SK-N-SH (cell line): ENCODE measurements at regions not wholly inside any gene's neighbourhood (a gene's known extent, or its start where the extent isn't known, plus 50 kb on each side); places are given as distances from the start of the nearest gene placed in this dataset.

Source experiments
- CTCF ChIA-PET: fragments of 300-600, 350-600 bp; formaldehyde crosslinking; extraction: SDS; loops from one replicate; lab custom pipeline; 2021; lab: Yijun Ruan, JAX
- POLR2A ChIA-PET: fragments of 350-600 bp; sonication (Branson Sonifier 250); formaldehyde crosslinking; extraction: SDS; loops from one replicate; lab custom pipeline; 2020; ENCODE audit warnings: antibody characterized with exemption, inconsistent platforms; lab: Yijun Ruan, JAX
- DNase-seq: peaks from one replicate; pipeline ENCODE4 v3.0.0; 2012
- H2AFZ ChIP-seq: fragments of 200-600 bp; sonication (generic); 2 replicates; pipeline ENCODE4 v1.8.1; 2016; ENCODE audit warnings: antibody characterized with exemption, mild to moderate bottlenecking, low read depth
- H3F3A ChIP-seq: fragments of 200-600 bp; sonication (generic); replicated peaks from 2 replicates; pipeline ENCODE3; 2016; ENCODE audit warnings: antibody characterized with exemption, mild to moderate bottlenecking; ENCODE audit not compliant: insufficient read depth
- H3K27ac ChIP-seq, 2 experiments: fragments of 200-500 bp in 1 of 2; fragments of 200-600 bp in 1 of 2; sonication (Bioruptor generic) in 1 of 2; sonication (generic), shearing (Covaris generic) in 1 of 2; 2 replicates each; pipeline versions ENCODE4 v1.5.1 to v1.6.1; 2014 to 2016; ENCODE audit warnings: low read depth in 2 of 2, inconsistent platforms in 1 of 2, low read length in 1 of 2, mild to moderate bottlenecking in 1 of 2, mixed read lengths in 1 of 2
- H3K27me3 ChIP-seq: fragments of 200-600 bp; sonication (generic), shearing (Covaris generic); 2 replicates; pipeline ENCODE4 v1.6.1; 2016; ENCODE audit warnings: mixed run types; ENCODE audit not compliant: insufficient read depth
- H3K36me3 ChIP-seq, 2 experiments: fragments of 200-500 bp in 1 of 2; fragments of 200-600 bp in 1 of 2; sonication (Bioruptor generic) in 1 of 2; sonication (generic) in 1 of 2; replicated peaks in 1 of 2; 2 replicates each; pipeline versions ENCODE3 to v1.5.1; 2014 to 2016; ENCODE audit warnings: low read length in 1 of 2, mild to moderate bottlenecking in 1 of 2; ENCODE audit not compliant: insufficient read depth in 2 of 2, control insufficient read depth in 1 of 2
- H3K4me1 ChIP-seq, 2 experiments: fragments of 200-500 bp in 1 of 2; fragments of 200-600 bp in 1 of 2; sonication (Bioruptor generic) in 1 of 2; sonication (generic), shearing (Covaris generic) in 1 of 2; 2 replicates each; pipeline versions ENCODE4 v1.5.1 to v1.6.1; 2014 to 2016; ENCODE audit warnings: low read depth in 1 of 2, low read length in 1 of 2, mixed run types in 1 of 2; ENCODE audit not compliant: insufficient read depth in 2 of 2, control insufficient read depth in 1 of 2
- H3K4me2 ChIP-seq: fragments of 200-600 bp; sonication (generic), shearing (Covaris generic); 2 replicates; pipeline ENCODE4 v1.6.1; 2017; ENCODE audit warnings: mixed run types
- H3K4me3 ChIP-seq, 2 experiments: fragments of 200-500 bp in 1 of 2; fragments of 200-600 bp in 1 of 2; sonication (Bioruptor generic) in 1 of 2; sonication (generic), shearing (Covaris generic) in 1 of 2; 2 replicates each; pipeline versions ENCODE4 v1.5.1 to v1.8.1; 2014 to 2016; ENCODE audit warnings: low read depth in 2 of 2, inconsistent platforms in 1 of 2, low read length in 1 of 2, mild to moderate bottlenecking in 1 of 2, mixed read lengths in 1 of 2, moderate library complexity in 1 of 2
- H3K79me2 ChIP-seq: fragments of 200-600 bp; sonication (generic); 2 replicates; pipeline ENCODE4 v1.8.1; 2017; ENCODE audit warnings: mild to moderate bottlenecking; ENCODE audit not compliant: insufficient read depth
- H3K9ac ChIP-seq: fragments of 200-600 bp; sonication (generic); 2 replicates; pipeline ENCODE4 v1.6.1; 2017; ENCODE audit warnings: mixed run types
- H3K9me2 ChIP-seq: fragments of 200-600 bp; sonication (generic); 2 replicates; pipeline ENCODE4 v1.6.1; 2017; ENCODE audit warnings: mixed run types
- H3K9me3 ChIP-seq: fragments of 200-600 bp; sonication (generic); 2 replicates; pipeline ENCODE4 v1.6.1; 2017; ENCODE audit warnings: mixed run types, mild to moderate bottlenecking, moderate library complexity
- H4K20me1 ChIP-seq: fragments of 200-600 bp; sonication (generic); 2 replicates; pipeline ENCODE4 v1.6.1; 2017; ENCODE audit warnings: mild to moderate bottlenecking, mixed run types; ENCODE audit not compliant: insufficient read depth
- EP300 ChIP-seq, 2 experiments: IDR thresholded peaks; 2 replicates each; pipeline versions ENCODE4 v1.4.0 to v1.6.1; 2012; ENCODE audit warnings: borderline replicate concordance in 1 of 2, low read depth in 1 of 2, low read length in 1 of 2
- FOSL2 ChIP-seq: IDR thresholded peaks from 2 replicates; pipeline ENCODE4 v1.4.0; 2012; ENCODE audit warnings: low read depth, mild to moderate bottlenecking, moderate library complexity, borderline replicate concordance
- FOXJ3 ChIP-seq: sonication (generic); formaldehyde crosslinking; IDR thresholded peaks from 2 replicates; pipeline ENCODE4 v1.5.1; 2020; ENCODE audit warnings: mild to moderate bottlenecking, missing genetic modification reagents
- FOXM1 ChIP-seq: IDR thresholded peaks from 2 replicates; pipeline ENCODE4 v1.4.0; 2012; ENCODE audit warnings: low read depth, mild to moderate bottlenecking
- JUND ChIP-seq: IDR thresholded peaks from 2 replicates; pipeline ENCODE4 v1.4.0; 2012
- MAX ChIP-seq: IDR thresholded peaks from 2 replicates; pipeline ENCODE4 v1.4.0; 2012; ENCODE audit warnings: low read depth
- MEF2A ChIP-seq: IDR thresholded peaks from 2 replicates; pipeline ENCODE4 v1.4.0; 2012; ENCODE audit warnings: low read depth, borderline replicate concordance
- NFIC ChIP-seq: IDR thresholded peaks from 2 replicates; pipeline ENCODE4 v1.4.0; 2012; ENCODE audit warnings: borderline replicate concordance
- POLR2AphosphoS5 ChIP-seq: IDR thresholded peaks from 2 replicates; pipeline ENCODE4 v1.6.1; 2012; ENCODE audit warnings: low read depth, low read length
- RAD21 ChIP-seq: IDR thresholded peaks from 2 replicates; pipeline ENCODE4 v1.6.1; 2012; ENCODE audit warnings: mild to moderate bottlenecking, low read length
- RCOR1 ChIP-seq: fragments of 150-350 bp; IDR thresholded peaks from 2 replicates; pipeline ENCODE4 v1.6.1; 2017; ENCODE audit warnings: antibody characterized with exemption, low read length
- REST ChIP-seq: IDR thresholded peaks from 2 replicates; pipeline ENCODE4 v1.6.1; 2012; ENCODE audit warnings: mild to moderate bottlenecking, low read depth, low read length, moderate library complexity
- RXRA ChIP-seq: IDR thresholded peaks from 2 replicates; pipeline ENCODE4 v1.4.0; 2012; ENCODE audit warnings: low read depth, mild to moderate bottlenecking, borderline replicate concordance
- SIN3A ChIP-seq: IDR thresholded peaks from 2 replicates; pipeline ENCODE4 v1.6.1; 2012; ENCODE audit warnings: low read depth, mild to moderate bottlenecking, low read length, moderate library complexity, borderline replicate concordance
- TEAD4 ChIP-seq: IDR thresholded peaks from 2 replicates; pipeline ENCODE4 v1.4.0; 2012; ENCODE audit warnings: mild to moderate bottlenecking, borderline replicate concordance; ENCODE audit not compliant: insufficient read depth
- WGBS: methylation state at CpG from one replicate; pipeline ENCODE4 v1.1.6; 2017; ENCODE audit warnings: low lambda C conversion rate; 5-methylcytosine and 5-hydroxymethylcytosine counted together
- TF ChIP-seq, protein P1 (sequence below): fragments of 200-600 bp; sonication (generic); IDR thresholded peaks from 2 replicates; pipeline ENCODE4 v1.6.1; 2017; ENCODE audit warnings: antibody characterized with exemption, mild to moderate bottlenecking, moderate library complexity
- TF ChIP-seq, protein P2 (sequence below): IDR thresholded peaks from 2 replicates; pipeline ENCODE4; 2012
- TF ChIP-seq, protein P3 (sequence below): fragments of 150-350 bp; IDR thresholded peaks from 2 replicates; pipeline ENCODE4 v1.6.1; 2017; ENCODE audit warnings: antibody characterized with exemption, low read length, low read depth, borderline replicate concordance

DNA sequence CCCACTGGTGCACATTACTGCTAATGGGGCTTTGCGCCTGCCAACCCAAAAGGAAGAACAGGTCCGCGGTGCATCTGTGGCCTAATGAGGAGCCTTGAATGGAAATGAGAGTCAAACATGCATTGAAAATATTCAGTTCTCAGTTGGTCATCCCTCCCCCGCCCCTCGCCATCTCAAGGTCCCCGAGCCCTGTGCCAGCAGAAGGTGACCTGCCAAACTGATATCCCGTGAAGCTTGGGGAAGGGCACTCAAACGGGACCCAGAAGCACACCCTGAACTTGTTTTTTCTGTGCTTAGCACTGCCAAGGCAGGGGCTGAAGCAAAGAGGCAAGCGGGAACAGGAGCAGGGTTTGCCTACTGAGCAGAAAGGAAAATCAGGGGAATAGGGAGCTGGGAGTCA is 67.9 kb upstream of the ZNF648 start:
- Histone ChIP-seq H3K9me2 (no peaks in the 10 kb centered on the region), H3K4me2 (no peak overlapping the region), H3K27ac (no peak overlapping the region), H3K9me3 (no peaks in the 10 kb centered on the region), H4K20me1 (no peaks in the 10 kb centered on the region), H3K4me1 (no peaks in the 10 kb centered on the region), H3K4me3 (no peak overlapping the region), H3K36me3 (no peaks in the 10 kb centered on the region), H3K79me2 (no peaks in the 10 kb centered on the region), H3K9ac (no peak overlapping the region), H3K27me3 (no peaks in the 10 kb centered on the region), H2AFZ (no peak overlapping the region), H3F3A (no peaks in the 10 kb centered on the region)
- TF ChIP-seq FOXM1 (no peak), RAD21 (no peak), EP300 (IDR thresholded peaks at IDR 0.05; ENCODE audit: borderline replicate concordance in 1 of 2, low read depth in 1 of 2, low read length in 1 of 2) (no peak), JUND (no peak), MAX (no peak), FOXJ3 (CRISPR knock-in tag) (no peak), FOSL2 (no peak), RXRA (no peak), MEF2A (no peak), SIN3A (no peak), TEAD4 (no peak), REST (no peak), RCOR1 (no peak), NFIC (no peak), POLR2AphosphoS5 (no peak)
- TF ChIP-seq, protein P1, sequence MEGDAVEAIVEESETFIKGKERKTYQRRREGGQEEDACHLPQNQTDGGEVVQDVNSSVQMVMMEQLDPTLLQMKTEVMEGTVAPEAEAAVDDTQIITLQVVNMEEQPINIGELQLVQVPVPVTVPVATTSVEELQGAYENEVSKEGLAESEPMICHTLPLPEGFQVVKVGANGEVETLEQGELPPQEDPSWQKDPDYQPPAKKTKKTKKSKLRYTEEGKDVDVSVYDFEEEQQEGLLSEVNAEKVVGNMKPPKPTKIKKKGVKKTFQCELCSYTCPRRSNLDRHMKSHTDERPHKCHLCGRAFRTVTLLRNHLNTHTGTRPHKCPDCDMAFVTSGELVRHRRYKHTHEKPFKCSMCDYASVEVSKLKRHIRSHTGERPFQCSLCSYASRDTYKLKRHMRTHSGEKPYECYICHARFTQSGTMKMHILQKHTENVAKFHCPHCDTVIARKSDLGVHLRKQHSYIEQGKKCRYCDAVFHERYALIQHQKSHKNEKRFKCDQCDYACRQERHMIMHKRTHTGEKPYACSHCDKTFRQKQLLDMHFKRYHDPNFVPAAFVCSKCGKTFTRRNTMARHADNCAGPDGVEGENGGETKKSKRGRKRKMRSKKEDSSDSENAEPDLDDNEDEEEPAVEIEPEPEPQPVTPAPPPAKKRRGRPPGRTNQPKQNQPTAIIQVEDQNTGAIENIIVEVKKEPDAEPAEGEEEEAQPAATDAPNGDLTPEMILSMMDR = no peak
- TF ChIP-seq, protein P2, sequence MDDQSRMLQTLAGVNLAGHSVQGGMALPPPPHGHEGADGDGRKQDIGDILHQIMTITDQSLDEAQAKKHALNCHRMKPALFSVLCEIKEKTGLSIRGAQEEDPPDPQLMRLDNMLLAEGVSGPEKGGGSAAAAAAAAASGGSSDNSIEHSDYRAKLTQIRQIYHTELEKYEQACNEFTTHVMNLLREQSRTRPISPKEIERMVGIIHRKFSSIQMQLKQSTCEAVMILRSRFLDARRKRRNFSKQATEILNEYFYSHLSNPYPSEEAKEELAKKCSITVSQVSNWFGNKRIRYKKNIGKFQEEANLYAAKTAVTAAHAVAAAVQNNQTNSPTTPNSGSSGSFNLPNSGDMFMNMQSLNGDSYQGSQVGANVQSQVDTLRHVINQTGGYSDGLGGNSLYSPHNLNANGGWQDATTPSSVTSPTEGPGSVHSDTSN = no peak
- TF ChIP-seq, protein P3, sequence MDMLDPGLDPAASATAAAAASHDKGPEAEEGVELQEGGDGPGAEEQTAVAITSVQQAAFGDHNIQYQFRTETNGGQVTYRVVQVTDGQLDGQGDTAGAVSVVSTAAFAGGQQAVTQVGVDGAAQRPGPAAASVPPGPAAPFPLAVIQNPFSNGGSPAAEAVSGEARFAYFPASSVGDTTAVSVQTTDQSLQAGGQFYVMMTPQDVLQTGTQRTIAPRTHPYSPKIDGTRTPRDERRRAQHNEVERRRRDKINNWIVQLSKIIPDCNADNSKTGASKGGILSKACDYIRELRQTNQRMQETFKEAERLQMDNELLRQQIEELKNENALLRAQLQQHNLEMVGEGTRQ = no peak
- no peak for DNase-seq
- CTCF ChIA-PET = interaction anchor here (0.7 to 7.8 kb wide), 3 partner anchors 14 to 267 kb away, joined by 3 to 69 read pairs (median 4); no protein-coding TSS in a partner anchor
- POLR2A ChIA-PET = no interaction called here
- 67% methylated on average over 9 of the region's 9 CpGs for WGBS
